ENCODE measurements at regions not wholly inside any gene's neighbourhood (a gene's known extent, or its start where the extent isn't known, plus 50 kb on each side); places are given as distances from the start of the nearest gene placed in this dataset.
A peak's percentile ranks its signal among the peaks of the same experiment; 100 is the strongest.

GRCh38 chr7:55273186-55273980 is 91.8 kb upstream of the LANCL2 start:
- Mint-ChIP-seq H3K27me3 (ENCODE audit: low read depth, poor library complexity) (peaks cover 10% of the 10 kb centered on the region), H3K4me1 (peaks cover 12% of the 10 kb centered on the region), H3K4me3 (no peak overlapping the region), H3K36me3 (ENCODE audit: low read depth) (no peaks in the 10 kb centered on the region), H3K27ac (no peak overlapping the region), H3K9me3 (no peaks in the 10 kb centered on the region)
- TF ChIP-seq, protein P1, sequence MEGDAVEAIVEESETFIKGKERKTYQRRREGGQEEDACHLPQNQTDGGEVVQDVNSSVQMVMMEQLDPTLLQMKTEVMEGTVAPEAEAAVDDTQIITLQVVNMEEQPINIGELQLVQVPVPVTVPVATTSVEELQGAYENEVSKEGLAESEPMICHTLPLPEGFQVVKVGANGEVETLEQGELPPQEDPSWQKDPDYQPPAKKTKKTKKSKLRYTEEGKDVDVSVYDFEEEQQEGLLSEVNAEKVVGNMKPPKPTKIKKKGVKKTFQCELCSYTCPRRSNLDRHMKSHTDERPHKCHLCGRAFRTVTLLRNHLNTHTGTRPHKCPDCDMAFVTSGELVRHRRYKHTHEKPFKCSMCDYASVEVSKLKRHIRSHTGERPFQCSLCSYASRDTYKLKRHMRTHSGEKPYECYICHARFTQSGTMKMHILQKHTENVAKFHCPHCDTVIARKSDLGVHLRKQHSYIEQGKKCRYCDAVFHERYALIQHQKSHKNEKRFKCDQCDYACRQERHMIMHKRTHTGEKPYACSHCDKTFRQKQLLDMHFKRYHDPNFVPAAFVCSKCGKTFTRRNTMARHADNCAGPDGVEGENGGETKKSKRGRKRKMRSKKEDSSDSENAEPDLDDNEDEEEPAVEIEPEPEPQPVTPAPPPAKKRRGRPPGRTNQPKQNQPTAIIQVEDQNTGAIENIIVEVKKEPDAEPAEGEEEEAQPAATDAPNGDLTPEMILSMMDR (IDR thresholded peaks at IDR 0.05): no peak
- DNase-seq: no peak

- TF ChIP-seq, protein P1 (IDR thresholded peaks at IDR 0.05): no peak
- Mint-ChIP-seq H3K4me1 (peaks cover 12% of the 10 kb centered on the region), H3K4me3 (no peak overlapping the region), H3K27me3 (ENCODE audit: low read depth, poor library complexity) (peaks cover 10% of the 10 kb centered on the region), H3K27ac (peak overlapping the region; percentile 40), H3K36me3 (ENCODE audit: low read depth) (no peaks in the 10 kb centered on the region), H3K9me3 (no peaks in the 10 kb centered on the region)
- no peak for DNase-seq
Measured at GRCh38 chr7:55274156-55274555, 91.0 kb upstream of the LANCL2 start.

DNA sequence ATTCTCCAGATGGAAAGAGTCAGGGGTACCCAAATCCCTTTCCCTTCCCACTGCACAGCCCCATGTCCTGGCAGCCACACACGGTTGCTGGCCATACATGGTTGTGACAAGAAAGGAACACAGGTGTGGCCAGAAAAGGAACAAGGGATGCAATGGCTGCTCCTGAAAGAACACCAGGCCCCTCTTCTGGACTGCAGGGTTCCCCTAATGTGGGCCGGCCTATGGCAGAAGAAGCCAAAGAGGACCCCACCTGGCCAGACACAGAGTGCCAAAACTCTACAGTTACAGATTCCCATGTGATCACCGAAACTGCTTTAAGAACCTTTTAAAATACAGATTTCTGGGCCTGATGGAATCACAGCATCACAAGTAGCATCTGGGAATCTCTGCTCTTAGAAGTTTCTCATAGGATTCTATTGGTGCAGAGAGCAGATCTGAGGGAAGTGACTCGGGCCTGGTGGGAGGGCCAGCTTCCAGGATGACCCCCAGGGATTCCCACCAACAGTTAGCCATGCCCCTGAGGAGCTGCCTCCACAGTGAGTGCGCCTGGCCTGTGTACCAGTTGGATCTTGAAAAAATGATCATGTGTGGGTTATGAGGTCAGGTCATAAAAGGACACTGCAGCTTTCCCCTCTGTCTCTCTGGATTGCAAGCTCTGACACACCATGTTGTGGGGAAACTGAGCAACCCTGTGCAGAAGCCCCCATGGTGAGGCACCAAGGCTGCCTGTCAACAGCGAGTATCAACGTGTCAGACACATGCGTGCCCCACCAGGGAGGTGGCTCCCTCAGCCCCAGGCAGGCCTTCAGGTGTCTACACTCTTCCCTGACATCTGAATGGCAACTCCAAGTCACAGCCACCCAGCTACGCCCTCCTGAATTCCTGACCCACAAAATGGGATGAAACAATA is 89.6 kb upstream of the LANCL2 start:
- H3K4me3 Mint-ChIP-seq: no peak overlapping the region

GRCh38 chr7:55276572-55277295 is 88.4 kb upstream of the LANCL2 start:
- no peak overlapping the region for H3K4me3 Mint-ChIP-seq
- H3K9me3 Mint-ChIP-seq: no peaks in the 10 kb centered on the region
- no peaks in the 10 kb centered on the region for H3K36me3 Mint-ChIP-seq (ENCODE audit: low read depth)
- peaks cover 18% of the 10 kb centered on the region for H3K4me1 Mint-ChIP-seq
- H3K27ac Mint-ChIP-seq: no peak overlapping the region
- no peak for DNase-seq
- TF ChIP-seq, protein P1 (IDR thresholded peaks at IDR 0.05): no peak
- peaks cover 3% of the 10 kb centered on the region for H3K27me3 Mint-ChIP-seq (ENCODE audit: low read depth, poor library complexity)

More for the DNA sequence above, 89.6 kb upstream of the LANCL2 start:
- peaks cover 18% of the 10 kb centered on the region for H3K4me1 Mint-ChIP-seq
- TF ChIP-seq, protein P1 (IDR thresholded peaks at IDR 0.05): no peak
- H3K9me3 Mint-ChIP-seq: no peaks in the 10 kb centered on the region
- DNase-seq: no peak
- H3K27me3 Mint-ChIP-seq (ENCODE audit: low read depth, poor library complexity): peaks cover 10% of the 10 kb centered on the region
- H3K27ac Mint-ChIP-seq: peak overlapping the region; percentile 51
- no peaks in the 10 kb centered on the region for H3K36me3 Mint-ChIP-seq (ENCODE audit: low read depth)

GRCh38 chr7:55277916-55278315 is 87.2 kb upstream of the LANCL2 start:
- Mint-ChIP-seq H3K4me1 (peaks cover 18% of the 10 kb centered on the region), H3K36me3 (ENCODE audit: low read depth) (no peaks in the 10 kb centered on the region), H3K9me3 (no peaks in the 10 kb centered on the region), H3K4me3 (no peak overlapping the region), H3K27ac (no peak overlapping the region), H3K27me3 (ENCODE audit: low read depth, poor library complexity) (peaks cover 3% of the 10 kb centered on the region)
- no peak for DNase-seq
- TF ChIP-seq, protein P1 (IDR thresholded peaks at IDR 0.05): no peak
